SK-N-DZ (cell line): ENCODE measurements at regions not wholly inside any gene's neighbourhood (a gene's known extent, or its start where the extent isn't known, plus 50 kb on each side); places are given as distances from the start of the nearest gene placed in this dataset.

ENCODE experiments used
- DNase-seq: peaks from one replicate; pipeline ENCODE4 v3.0.0-alpha.2; 2015; ENCODE audit warnings: low spot score

DNA sequence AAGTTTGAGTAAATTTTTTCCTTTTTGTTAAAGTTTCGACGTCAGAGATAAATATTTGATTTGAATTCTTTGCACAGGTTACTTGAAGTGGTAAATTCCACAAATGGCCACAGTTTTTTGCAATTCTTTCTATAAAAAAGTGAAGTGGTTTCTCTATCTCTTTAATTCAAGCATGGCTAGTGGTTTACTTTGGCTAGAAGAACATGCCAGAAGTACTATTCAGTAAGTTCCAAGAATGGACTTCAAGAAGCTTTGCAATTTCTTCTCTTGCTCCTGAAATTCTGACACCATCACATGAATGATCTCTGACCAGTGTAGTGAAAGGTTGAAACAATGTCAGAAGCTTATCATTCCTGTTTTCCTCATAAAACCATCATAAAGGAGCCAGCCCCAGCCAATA is 55.7 kb upstream of the RNPC3 start:
- DNase-seq, result no peak

DNA sequence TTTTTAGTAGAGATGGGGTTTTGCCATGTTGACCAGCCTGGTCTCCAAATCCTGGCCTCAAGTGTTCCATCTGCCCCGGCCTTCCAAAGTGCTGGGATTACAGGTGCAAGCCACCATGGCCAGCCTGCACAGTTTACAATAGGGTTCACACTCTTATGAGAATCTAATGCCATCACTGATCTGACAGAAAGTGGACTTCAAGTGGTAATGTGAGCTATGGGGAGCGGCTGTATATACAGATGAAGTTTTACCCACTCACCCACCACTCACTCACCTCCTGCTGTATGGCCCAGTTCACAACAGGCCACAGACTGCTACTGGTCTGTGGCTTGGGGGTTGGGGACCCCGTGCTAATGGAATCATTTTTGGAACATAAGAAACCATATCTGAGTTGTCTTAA is 58.4 kb upstream of the RNPC3 start:
- DNase-seq, result no peak

DNA sequence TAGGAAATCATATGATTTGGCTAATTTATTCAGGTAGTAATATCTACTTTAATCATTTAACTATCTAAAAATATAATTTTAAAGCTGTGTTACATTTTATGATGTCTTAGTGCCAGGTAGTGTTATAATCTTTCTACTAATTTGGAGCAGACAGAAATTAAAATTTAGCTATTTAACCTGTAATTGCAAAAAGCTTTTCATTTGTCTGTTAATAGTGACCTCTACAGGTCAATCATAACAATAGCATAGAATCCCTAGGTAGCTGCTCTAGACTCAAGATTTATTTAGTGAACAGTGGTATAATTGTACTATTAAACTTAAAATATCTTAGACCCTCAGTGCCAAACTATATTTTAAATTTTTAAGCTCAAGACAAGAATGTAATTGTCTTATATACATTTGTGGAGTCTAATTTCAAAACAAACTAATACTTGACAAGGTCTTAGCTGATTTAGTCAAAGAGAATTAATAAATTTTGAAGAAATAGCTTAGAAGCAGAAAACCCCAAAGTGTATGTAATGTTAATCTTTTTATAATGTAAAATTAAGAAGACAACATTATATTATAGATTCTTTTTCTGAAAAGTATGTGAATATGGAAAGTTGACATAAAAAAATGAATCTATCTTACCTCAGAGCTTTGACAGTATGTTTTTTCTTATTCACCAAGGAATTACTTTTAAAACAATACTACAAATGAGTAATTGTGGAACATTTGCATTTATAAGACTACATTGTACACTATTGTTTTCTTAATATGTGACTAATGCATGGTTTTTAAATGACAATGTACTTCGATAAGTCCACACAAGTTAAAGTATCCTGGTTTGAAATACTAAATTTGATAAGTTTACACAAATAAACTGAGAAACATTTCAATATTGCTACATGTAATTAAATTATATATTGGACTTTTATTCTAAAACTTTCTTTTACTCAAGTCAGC is 64.1 kb upstream of the RNPC3 start:
- peak; percentile 21 for DNase-seq

DNA sequence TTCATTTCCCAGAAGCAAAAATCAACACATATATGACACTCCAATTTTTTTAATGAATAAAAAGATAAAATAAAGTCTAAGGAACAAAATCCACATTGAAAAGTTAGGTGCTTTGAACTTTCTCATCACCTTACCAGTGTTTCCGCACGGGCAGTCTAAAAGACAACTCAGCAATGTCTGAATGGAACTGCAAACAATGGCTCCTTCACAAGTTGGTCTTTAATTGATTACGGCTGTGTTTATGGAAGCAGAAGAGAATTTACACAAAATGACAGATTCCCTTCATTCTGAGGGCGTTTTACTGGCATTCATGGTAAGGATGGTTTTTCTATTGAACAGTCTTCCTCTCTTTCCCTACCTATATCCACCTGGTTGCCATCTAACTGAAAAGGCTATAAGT is 65.0 kb upstream of the RNPC3 start:
- no peak for DNase-seq

DNA sequence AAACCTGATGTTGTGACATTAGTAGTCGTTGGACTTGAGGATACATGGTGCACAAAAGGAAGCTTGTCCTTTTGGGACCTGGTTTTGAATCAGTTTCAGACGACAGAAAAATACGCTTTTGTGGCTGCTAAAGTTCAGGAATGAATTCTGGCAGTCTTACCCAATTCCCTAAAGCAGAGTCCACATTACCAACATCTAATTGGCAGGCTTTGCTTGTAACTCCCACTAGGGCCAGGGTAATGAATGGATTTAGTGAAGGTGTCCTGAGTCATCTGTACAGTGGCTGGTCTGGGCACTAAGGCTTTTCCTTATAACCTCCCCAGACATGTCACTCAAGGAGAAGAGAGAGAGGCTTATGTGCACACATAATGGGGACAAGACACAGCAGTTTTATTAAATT is 66.2 kb upstream of the RNPC3 start:
- DNase-seq, result no peak

DNA sequence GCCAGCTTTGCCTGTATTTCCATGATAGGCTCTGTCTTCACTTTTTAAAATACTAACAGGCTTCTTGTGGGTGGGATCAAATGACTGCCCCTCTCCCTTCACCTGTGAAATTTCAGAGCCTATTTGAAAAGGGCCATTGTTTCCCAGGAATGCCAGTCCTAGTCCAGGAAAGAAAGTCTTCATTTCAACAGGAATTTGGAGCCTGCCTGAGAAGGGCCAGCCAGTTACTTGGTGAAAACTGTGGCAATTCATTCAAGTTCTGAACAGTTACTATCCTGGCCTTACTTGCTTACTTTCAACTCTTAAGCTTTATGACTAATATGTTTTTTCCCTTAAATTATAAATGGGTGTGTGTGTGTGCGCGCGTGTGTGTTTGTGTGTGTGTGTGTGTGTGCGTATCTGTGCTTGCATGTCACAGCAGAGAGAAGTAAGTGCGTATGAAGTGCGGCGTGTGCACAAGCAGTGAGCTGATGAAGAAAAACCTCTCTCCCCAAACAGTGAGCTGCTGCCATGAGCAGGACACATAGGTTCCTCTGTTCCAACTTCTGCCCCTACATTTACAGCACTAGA is 67.5 kb upstream of the RNPC3 start:
- no peak for DNase-seq

DNA sequence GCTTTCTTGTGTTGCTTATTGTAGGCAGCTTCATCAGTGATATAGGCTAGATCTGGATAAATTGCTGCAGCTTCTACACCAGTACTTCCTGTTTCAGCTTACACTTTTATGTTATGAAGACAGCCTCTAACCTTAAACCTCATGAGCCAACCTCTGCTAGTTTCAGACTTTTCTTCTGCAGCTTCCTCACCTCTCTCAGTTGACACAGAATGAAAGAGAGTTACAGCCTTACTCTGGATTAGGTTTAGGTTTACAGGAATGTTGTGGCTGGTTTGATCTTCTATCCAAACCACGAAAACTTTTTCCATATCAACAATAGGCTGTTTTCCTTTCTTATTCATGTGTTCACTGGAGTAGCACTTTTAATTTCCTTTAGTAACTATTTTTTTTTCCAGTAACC is 76.9 kb upstream of the RNPC3 start:
- DNase-seq, result no peak

DNA sequence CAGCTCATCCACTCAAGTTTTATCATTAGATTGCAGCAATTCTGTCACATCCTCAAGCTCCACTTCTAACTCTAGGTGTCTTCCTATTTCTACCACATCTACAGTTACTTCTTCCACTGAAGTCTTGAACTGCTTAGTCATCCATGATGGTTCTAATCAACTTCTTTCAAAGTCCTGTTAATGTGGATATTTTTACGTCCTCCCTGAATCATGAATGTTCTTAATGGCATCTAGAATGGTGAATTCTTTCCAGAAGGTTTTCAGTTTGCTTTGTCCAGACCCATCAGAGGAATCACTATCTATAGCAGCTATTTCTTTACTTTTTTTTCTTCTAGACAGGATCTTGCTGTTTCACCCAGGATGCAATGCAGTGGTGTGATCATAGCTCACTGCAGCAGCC is 78.0 kb upstream of the RNPC3 start:
- no peak for DNase-seq

DNA sequence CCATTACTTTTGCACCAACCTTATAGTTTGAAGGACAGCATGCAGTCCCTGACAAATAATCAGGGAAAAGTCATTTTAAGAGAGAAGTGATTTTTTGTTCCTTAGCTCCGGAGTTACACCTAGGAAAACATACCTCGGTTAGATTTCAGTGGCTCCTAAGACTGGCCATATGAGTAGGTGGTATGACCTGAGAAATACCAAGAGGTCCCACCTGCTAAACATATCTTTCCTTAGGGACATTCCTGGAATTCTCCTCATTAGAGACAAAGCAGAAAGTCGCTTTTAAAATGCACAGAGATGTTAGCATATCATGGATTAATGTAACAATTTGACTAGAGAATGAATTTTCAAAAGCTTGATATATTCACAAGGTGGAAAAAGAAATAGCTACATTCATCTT is 84.2 kb upstream of the RNPC3 start:
- DNase-seq, result no peak

DNA sequence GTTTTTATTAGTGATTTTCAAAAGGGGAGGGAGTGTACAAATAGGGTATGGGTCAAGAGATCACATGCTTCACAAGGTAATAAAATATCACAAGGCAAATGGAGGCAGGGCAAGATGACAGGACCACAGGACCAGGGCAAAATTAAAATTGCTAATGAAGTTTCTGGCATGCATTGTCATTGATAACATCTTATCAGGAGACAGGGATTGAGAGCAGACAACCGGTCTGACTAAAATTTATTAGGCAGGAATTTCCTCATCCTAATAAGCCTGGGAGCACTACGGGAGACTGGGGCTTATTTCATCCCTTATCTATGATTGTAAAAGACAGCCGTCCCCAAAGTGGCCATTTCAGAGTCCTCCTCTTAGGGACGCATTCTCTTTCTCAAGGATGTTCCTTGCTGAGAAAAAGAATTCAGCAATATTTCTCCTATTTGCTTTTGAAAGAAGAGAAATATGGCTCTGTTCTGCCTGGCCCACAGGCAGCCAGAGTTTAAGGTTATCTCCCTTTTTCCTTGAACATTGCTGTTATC is 88.9 kb upstream of the RNPC3 start:
- DNase-seq, result peak; percentile 91

DNA sequence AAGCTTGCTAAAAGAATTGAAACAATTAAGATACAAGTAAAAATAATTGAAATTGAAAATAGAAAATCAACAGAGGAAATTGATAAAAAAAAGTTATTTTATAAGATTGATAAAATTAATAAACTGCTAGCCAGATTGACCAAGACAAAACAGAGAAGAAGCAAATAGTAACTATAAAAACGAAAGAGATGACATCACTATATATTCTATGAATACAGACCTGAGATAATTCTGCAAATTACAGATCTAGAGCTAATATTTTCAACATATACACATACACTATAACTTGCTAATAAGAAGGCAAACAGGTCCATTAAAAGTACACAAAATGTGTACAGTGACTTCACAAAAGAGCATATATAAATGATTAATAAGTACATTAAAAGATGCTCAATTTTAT is 90.1 kb upstream of the RNPC3 start:
- DNase-seq, result no peak

DNA sequence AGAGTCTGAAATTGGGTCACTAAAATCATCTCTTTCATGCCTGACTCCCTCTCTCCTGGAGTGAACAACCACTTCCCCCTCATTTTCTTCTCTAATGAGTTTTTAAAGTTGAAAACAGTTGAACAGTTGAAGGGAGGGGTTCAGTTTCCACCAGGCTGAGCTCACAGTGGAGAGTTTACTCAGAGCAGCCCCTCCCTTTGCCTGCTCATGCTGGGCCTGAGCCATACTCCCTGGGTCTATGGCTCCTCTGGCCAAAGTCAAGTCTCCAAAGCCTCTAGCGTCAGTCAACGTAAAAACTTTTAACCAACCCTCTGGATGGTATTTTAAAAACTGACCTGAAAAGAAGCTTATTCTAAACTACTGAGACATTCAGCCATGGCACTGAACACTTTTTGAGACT is 100.8 kb upstream of the RNPC3 start:
- DNase-seq, result no peak

DNA sequence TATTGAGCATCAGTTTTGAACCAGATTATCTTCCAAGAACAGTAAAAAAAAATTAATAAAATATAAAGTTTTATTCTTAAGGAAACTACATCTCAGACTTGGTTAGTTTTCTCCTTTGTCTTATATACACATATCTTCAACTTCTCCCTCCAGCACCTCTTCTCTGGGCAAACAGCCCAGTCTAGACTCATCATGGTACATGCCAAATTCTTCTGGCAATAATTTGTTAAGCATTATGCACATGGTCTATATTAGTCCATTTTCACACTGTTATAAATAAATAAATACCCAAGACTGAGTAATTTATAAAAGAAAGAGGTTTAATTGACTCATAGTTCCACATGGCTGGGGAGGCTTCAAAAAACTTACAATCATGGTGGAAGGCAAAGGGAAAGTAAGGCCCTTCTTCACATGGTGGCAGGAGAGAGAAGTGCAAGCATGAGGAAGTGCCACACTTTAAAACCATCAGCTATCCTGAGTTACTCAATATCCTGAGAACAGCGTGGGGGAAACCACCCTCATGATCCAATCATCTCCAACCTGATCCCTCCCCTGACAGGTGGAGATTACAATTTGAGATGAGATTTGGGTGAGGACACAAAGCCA is 108.7 kb upstream of the RNPC3 start:
- no peak for DNase-seq

DNA sequence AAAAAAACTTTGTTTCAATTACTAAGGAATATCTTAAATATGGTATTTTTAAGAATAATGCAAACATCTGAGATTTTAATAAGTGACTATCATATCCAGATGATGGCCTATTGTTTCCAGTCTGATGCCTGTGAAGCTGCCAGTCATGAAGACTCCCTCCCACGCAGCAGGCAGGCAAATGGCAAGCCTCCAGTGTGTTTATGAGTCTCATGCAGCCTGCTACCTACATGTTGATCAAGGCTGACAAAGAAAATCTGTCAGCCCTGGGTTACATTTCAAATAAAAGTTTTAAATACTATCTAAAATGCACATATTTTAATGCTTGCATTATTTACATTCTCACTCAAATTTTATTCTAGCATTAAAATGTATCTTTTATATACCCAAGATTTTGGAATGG is 137.6 kb upstream of the RNPC3 start:
- no peak for DNase-seq

DNA sequence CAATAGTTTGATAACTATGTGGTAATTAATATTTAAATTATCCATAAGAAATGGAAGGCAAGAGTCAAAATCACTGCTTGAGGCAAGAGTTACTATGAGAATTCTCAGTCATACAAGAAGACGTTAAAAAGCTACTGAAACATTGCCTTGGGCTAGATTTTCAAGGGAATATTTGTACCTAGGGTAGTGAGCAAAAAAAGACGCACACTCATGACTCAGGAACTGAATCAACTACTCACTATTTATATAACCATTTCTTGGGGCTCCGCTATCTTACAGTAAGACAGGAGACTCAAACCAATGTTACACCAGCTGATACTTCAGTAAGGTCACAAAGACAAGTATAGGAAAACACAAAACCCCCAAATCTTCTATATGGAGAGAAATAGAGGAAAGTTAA is 151.5 kb upstream of the RNPC3 start:
- DNase-seq, result no peak

DNA sequence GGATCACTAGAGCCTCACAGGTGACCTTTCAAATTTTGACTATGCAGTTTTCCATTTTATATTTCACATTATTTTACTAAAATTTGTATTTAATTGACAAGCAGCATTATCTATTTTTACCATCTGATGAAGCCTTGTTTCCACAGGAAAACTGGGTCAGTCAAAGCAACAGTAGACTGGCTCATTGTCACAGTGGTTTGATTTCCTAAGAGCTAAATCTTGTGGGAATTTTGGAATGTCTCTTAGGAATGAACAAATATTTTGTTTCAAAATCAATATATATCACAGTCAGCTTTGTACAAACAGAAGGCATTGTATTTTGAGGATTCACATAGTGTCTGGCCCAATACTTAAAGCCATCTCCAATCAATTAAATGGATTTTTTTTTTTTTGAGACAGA is 152.6 kb upstream of the RNPC3 start:
- DNase-seq, result no peak

DNA sequence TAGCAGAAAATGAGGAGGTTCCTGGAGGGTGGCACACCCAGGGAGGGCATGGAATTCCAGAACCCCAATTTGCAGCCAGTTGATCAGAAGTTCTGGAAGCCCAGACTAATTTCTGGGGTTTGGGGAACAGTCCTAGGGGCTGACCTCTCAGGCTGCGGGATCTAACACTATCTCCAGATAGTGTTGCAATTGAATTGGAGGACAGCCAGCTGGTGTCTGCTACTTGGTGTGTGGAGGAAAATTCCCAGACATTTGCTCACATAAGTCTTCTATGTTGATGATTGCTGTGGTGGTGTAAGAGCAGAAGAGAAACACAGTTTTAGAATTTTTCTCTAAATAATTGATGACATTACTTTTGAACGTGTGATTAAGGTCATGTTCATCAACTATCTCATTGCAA is 154.3 kb upstream of the RNPC3 start:
- DNase-seq, result no peak

DNA sequence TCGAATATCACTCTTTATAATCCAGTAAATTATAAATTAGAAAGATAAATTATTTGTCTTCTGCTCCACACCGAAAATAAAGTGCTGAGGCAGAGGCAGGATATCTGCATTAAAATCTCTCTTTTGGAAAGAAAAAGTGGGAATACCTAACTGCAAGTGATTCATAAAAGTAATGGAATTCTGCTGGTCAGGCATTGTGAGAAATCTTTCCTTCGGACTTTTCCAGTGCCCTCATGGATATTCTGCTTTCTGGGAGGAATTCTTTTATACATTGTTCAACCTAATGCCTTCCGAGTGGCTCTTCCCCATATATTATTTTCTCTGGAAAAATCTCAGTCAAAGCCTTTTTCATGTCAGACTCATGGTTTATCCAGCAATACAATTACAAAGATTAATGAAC is 158.3 kb upstream of the RNPC3 start:
- no peak for DNase-seq

DNA sequence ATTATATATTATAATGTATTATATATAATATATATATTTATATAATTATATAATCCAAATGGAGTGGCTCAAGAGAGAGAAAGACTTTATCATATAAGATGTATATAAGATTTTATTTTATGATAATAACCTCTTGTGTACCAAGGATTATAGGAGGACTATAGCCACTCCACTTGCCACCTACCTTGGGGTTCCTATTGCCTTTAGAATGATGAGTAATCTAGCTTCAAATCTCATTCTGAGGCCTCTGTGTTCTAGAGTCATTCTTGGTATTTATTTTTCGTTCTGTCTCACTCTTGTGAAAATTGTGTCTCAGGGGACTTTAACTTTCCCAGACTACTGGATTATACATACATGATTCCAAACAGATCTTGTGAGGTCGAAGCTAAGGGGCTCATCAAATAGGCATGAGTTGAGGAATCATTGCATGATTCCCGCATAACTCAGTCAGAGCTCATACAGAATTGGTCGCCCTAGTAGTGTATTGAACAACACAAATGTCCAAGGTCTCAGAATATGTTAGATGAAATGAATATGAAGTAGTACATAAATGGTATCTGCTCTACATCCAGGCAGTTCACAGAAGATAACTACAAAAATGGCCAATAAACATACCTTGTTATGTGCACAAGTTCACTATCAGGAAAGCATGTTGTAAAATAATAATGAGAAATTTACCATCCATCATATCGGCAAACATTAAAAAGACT is 159.5 kb upstream of the RNPC3 start:
- DNase-seq, result no peak

DNA sequence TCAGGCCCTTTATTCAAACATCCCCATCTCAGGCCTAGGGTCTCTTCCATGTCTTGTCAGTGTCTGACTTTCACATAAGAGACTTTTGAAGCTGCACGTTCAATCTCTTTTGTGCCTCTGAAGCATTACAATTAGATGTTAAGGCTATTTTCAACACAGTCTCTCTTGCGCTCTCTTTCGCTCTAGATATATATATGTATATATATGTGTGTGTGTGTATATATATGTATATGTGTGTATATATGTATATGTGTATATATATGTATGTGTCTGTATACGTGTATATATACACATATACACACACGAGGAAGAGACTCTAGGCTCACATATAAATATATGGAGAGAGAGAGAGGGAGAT is 162.5 kb upstream of the RNPC3 start:
- DNase-seq, result peak; percentile 13

DNA sequence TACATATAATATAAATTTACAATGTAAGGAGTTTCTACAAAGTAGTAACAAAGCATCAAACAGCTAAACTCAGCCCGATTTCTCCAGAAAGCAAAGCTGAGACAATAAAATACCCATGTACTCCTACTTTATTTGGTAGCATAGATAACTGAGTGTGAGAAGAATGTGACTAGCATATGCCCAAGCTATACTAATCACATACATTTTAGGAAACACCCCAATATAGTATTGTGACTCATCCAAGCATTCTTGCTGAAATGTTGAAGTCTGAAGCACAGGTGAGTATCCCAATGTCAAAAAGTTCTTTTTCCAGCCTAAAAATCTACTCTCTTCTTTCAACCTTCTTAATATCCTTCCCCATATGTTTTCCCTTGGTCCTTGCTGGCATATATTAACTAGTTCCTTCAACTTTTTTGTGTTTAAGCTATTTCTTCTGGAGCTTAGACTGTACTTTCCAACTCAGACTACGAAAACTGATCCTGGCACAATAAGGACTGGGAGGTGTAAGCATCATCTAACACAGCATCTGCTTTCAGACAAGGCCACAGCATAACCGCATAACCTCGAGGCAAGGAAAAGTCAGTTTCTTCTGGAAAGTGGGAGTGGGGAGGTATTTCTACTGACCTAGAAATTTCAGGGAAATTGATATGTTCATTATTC is 163.0 kb upstream of the RNPC3 start:
- DNase-seq, result no peak

DNA sequence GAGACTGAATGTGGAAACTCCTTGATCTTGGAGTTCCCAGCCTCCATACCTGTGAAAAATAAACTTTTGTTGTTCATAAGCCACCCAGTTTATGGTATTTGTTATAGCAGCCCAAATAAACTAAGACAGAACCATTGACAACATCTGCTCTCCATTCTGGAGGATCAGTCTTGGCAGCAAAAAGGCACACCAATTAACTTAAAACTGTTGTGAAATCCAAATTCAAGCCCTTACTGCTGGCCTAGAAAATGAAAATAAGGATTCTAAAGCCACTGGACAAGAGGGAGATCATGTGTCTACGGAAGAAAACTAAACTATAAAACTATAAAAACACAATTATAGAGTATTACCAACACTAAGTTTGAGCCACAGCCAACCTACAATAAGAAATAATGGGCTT is 172.1 kb upstream of the RNPC3 start:
- DNase-seq, result no peak
